DOHH2 (cell line): ENCODE measurements at regions not wholly inside any gene's neighbourhood (a gene's known extent, or its start where the extent isn't known, plus 50 kb on each side); places are given as distances from the start of the nearest gene placed in this dataset.

Experiments
- H3F3A ChIP-seq: fragments of 200-600 bp; sonication (generic), shearing (Covaris generic); 2 replicates; pipeline ENCODE4 v1.6.0; 2016; ENCODE audit warnings: antibody characterized with exemption, mild to moderate bottlenecking; ENCODE audit not compliant: control insufficient read depth, insufficient read depth
- H3K27ac ChIP-seq: fragments of 200-600 bp; sonication (generic); 2 replicates; pipeline ENCODE4 v1.5.1; 2014; ENCODE audit warnings: low read depth, mild to moderate bottlenecking, low read length, moderate library complexity
- H3K27me3 ChIP-seq: fragments of 200-600 bp; sonication (generic); 2 replicates; pipeline ENCODE4 v1.6.1; 2014; ENCODE audit warnings: mild to moderate bottlenecking, low read length, mixed read lengths; ENCODE audit not compliant: control insufficient read depth
- H3K36me3 ChIP-seq: fragments of 200-600 bp; sonication (generic); 2 replicates; pipeline ENCODE4 v1.6.1; 2014; ENCODE audit warnings: mild to moderate bottlenecking, low read length, moderate library complexity, mixed read lengths; ENCODE audit not compliant: control insufficient read depth
- H3K4me1 ChIP-seq: fragments of 200-600 bp; sonication (generic); 2 replicates; pipeline ENCODE4 v1.6.1; 2014; ENCODE audit warnings: mild to moderate bottlenecking, low read length, mixed read lengths; ENCODE audit not compliant: control insufficient read depth
- H3K4me2 ChIP-seq: fragments of 200-600 bp; sonication (generic); 2 replicates; pipeline ENCODE4 v1.6.0; 2014; ENCODE audit warnings: mild to moderate bottlenecking, low read length, moderate library complexity
- H3K4me3 ChIP-seq: fragments of 200-600 bp; sonication (generic); 2 replicates; pipeline ENCODE4 v1.5.1; 2014; ENCODE audit warnings: mild to moderate bottlenecking, low read length, mixed read lengths
- H3K79me2 ChIP-seq: fragments of 200-600 bp; sonication (generic); 2 replicates; pipeline ENCODE4 v1.6.1; 2014; ENCODE audit warnings: mild to moderate bottlenecking, low read length, mixed read lengths; ENCODE audit not compliant: control insufficient read depth
- H3K9me2 ChIP-seq: fragments of 200-600 bp; sonication (generic); replicated peaks from 2 replicates; pipeline ENCODE4 v1.6.1; 2014; ENCODE audit warnings: mild to moderate bottlenecking, low read length, mixed read lengths; ENCODE audit not compliant: control insufficient read depth
- H3K9me3 ChIP-seq: fragments of 200-600 bp; sonication (generic); 2 replicates; pipeline ENCODE4 v1.6.1; 2014; ENCODE audit warnings: antibody characterized with exemption, low read length, mixed read lengths; ENCODE audit not compliant: control insufficient read depth, insufficient read depth
- H4K20me1 ChIP-seq: fragments of 200-600 bp; sonication (generic); 2 replicates; pipeline ENCODE4 v1.6.0; 2014; ENCODE audit warnings: low read depth, mild to moderate bottlenecking, antibody characterized with exemption, low read length, moderate library complexity; ENCODE audit not compliant: control insufficient read depth, insufficient read depth
- EZH2phosphoT487 ChIP-seq: fragments of 200-600 bp; sonication (generic); IDR thresholded peaks from 2 replicates; pipeline ENCODE4 v1.6.1; 2017; ENCODE audit warnings: borderline replicate concordance, mild to moderate bottlenecking, antibody characterized with exemption, low read length, moderate library complexity, mixed read lengths
- TF ChIP-seq, protein P1 (sequence below): fragments of 200-600 bp; sonication (generic); IDR thresholded peaks from one replicate; pipeline ENCODE4 v1.5.1; 2014; ENCODE audit warnings: antibody characterized with exemption, mild to moderate bottlenecking, low read depth, low read length; ENCODE audit not compliant: poor library complexity, severe bottlenecking

- Histone ChIP-seq H3K9me2 (no peaks in the 10 kb centered on the region), H3K27me3 (no peaks in the 10 kb centered on the region), H3K36me3 (no peaks in the 10 kb centered on the region), H3K27ac (no peak overlapping the region), H3F3A (no peaks in the 10 kb centered on the region), H3K79me2 (no peaks in the 10 kb centered on the region), H3K9me3 (no peaks in the 10 kb centered on the region), H3K4me3 (no peak overlapping the region), H3K4me2 (no peak overlapping the region), H3K4me1 (no peaks in the 10 kb centered on the region), H4K20me1 (no peaks in the 10 kb centered on the region)
- TF ChIP-seq, protein P1, sequence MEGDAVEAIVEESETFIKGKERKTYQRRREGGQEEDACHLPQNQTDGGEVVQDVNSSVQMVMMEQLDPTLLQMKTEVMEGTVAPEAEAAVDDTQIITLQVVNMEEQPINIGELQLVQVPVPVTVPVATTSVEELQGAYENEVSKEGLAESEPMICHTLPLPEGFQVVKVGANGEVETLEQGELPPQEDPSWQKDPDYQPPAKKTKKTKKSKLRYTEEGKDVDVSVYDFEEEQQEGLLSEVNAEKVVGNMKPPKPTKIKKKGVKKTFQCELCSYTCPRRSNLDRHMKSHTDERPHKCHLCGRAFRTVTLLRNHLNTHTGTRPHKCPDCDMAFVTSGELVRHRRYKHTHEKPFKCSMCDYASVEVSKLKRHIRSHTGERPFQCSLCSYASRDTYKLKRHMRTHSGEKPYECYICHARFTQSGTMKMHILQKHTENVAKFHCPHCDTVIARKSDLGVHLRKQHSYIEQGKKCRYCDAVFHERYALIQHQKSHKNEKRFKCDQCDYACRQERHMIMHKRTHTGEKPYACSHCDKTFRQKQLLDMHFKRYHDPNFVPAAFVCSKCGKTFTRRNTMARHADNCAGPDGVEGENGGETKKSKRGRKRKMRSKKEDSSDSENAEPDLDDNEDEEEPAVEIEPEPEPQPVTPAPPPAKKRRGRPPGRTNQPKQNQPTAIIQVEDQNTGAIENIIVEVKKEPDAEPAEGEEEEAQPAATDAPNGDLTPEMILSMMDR = no peak
- TF ChIP-seq EZH2phosphoT487 = no peak
Measured at GRCh38 chr10:90612276-90612675, 245.6 kb downstream of the HTR7 start.

DNA sequence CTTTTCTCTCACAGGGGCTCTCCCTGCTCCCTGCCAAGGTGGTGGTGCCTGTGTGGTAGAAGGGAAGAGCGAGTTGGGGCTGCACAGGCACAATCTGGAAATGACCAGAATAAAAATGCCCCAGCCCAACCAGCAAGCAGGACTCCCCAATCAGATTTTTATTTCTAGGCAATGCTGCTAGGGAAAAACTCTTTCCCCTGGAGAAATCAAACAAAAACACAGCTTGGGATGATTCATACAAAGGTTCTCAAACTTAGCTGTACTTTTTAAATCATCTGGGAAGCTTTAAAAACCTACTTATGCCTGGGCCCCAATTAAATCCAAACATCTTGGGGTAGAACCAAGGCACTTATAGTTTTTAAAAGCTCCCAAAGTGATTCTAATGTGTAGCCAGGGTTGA, 243.2 kb downstream of the HTR7 start:
- Histone ChIP-seq H3K27ac (no peak overlapping the region), H3K9me3 (no peaks in the 10 kb centered on the region), H3F3A (no peaks in the 10 kb centered on the region), H4K20me1 (no peaks in the 10 kb centered on the region), H3K79me2 (no peaks in the 10 kb centered on the region), H3K4me3 (no peak overlapping the region), H3K9me2 (no peaks in the 10 kb centered on the region), H3K4me1 (no peaks in the 10 kb centered on the region), H3K27me3 (no peaks in the 10 kb centered on the region), H3K4me2 (no peak overlapping the region), H3K36me3 (no peaks in the 10 kb centered on the region)
- TF ChIP-seq EZH2phosphoT487 = no peak
- TF ChIP-seq, protein P1 = no peak

- TF ChIP-seq, protein P1 = no peak
- no peak for TF ChIP-seq EZH2phosphoT487
- H3K9me3 ChIP-seq = no peaks in the 10 kb centered on the region
- H3K4me3 ChIP-seq = no peak overlapping the region
- no peak overlapping the region for H3K4me2 ChIP-seq
- no peak overlapping the region for H3K27ac ChIP-seq
- H3K79me2 ChIP-seq = no peaks in the 10 kb centered on the region
- H4K20me1 ChIP-seq = no peaks in the 10 kb centered on the region
- H3K27me3 ChIP-seq = no peaks in the 10 kb centered on the region
- no peaks in the 10 kb centered on the region for H3K4me1 ChIP-seq
- no peaks in the 10 kb centered on the region for H3F3A ChIP-seq
- no peaks in the 10 kb centered on the region for H3K36me3 ChIP-seq
- no peaks in the 10 kb centered on the region; the same call in 1 of the 2 replicates for H3K9me2 ChIP-seq
Measured at GRCh38 chr10:90621577-90621976, 236.3 kb downstream of the HTR7 start.
